Endothelial cell of umbilical vein (primary cell): ENCODE measurements at regions not wholly inside any gene's neighbourhood (a gene's known extent, or its start where the extent isn't known, plus 50 kb on each side); places are given as distances from the start of the nearest gene placed in this dataset.

Experiments
- FOS ChIP-seq: IDR thresholded peaks from 2 replicates; pipeline ENCODE4 v1.6.1; 2011; ENCODE audit warnings: mild to moderate bottlenecking, low read length, moderate library complexity, borderline replicate concordance; ENCODE audit not compliant: insufficient read depth
- TF ChIP-seq, protein P1 (sequence below), 2 donors: IDR thresholded peaks; 1 replicate in 1 of 2; 2 replicates in 1 of 2; pipeline ENCODE4 v1.5.1; 2011; ENCODE audit warnings: low read length in 2 of 2, mild to moderate bottlenecking in 2 of 2, moderate library complexity in 2 of 2, control low read depth in 1 of 2, inconsistent platforms in 1 of 2, low read depth in 1 of 2; ENCODE audit not compliant: insufficient read depth in 1 of 2; ENCODE audit errors: extremely low read depth in 1 of 2

DNA sequence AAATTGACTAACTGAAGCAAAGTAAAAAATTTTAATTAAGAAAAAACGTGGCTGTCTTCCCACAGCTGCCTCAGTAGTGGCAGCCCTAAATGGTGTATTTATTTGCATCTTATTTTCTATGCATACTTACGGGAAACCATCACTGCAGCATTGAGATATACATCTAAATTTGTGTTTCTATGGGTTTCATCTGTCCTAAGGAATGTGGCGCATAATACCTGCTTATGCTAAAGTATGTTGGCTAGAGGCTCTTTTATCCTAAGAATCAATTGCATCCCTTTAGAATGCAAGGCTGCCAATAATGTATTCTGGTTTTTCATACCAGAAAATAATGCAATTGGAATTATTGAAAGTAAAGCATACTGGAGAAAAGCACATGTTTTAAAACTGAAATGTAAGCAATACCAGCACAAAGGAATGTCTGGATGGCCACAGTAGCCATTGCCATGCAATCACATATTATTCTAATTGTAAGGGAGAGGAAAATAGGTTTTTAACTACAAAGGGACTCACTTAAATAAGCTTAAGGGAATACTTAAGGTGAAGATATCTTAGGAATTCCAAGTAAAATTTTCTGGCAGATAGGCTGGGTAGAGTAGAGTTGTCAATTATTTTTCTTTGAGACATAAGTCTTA lies 834.5 kb upstream of the NECTIN3 start:
- TF ChIP-seq, protein P1, sequence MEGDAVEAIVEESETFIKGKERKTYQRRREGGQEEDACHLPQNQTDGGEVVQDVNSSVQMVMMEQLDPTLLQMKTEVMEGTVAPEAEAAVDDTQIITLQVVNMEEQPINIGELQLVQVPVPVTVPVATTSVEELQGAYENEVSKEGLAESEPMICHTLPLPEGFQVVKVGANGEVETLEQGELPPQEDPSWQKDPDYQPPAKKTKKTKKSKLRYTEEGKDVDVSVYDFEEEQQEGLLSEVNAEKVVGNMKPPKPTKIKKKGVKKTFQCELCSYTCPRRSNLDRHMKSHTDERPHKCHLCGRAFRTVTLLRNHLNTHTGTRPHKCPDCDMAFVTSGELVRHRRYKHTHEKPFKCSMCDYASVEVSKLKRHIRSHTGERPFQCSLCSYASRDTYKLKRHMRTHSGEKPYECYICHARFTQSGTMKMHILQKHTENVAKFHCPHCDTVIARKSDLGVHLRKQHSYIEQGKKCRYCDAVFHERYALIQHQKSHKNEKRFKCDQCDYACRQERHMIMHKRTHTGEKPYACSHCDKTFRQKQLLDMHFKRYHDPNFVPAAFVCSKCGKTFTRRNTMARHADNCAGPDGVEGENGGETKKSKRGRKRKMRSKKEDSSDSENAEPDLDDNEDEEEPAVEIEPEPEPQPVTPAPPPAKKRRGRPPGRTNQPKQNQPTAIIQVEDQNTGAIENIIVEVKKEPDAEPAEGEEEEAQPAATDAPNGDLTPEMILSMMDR (IDR thresholded peaks at IDR 0.05; ENCODE audit: extremely low read depth in 1 of 2, insufficient read depth in 1 of 2, low read depth in 1 of 2, low read length in 2 of 2) = no peak
- TF ChIP-seq FOS = no peak
